H4 (cell line): ENCODE measurements at regions not wholly inside any gene's neighbourhood (a gene's known extent, or its start where the extent isn't known, plus 50 kb on each side); places are given as distances from the start of the nearest gene placed in this dataset.

Experiments
- DNase-seq: peaks from one replicate; pipeline ENCODE4 v3.0.0-alpha.2; 2015; ENCODE audit warnings: low spot score

DNA sequence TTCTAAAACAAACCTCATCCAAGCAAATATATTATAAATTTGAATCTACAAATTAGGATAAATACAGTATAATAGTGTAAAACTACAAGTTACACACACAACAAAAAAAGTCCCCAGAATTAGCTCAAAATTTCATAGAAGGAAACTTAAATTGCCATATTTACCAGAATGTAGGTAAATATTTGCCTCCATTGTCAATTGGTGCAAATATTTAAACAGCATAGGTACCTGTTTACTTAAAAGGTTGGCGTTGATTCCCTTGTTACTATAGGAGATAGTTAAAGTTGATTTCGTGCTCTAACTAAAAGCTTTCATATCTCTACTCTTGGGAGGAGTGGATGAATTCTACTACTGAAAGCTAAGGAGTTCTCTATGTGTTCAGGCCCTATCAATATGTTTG, 111.6 kb upstream of the TENT5A start:
- DNase-seq = no peak

DNA sequence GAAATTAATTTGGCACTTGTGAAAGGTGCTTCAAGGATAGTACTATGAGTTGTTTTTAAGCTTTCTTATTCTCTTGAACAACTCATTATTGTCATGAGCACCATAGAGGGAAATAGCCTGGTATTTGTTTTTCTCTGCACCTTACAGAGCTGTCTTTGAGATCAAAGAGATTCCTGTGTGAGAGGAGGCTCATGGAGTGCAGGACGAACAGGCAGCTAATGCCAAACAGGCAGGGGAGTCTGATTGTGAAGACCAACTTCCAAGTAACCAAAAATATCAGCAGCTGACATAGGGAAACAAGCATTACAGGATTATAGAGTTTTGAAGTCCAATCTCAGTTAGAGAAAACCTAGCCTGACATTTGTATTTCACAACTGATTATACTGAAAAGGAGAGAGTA, 110.6 kb upstream of the TENT5A start:
- no peak for DNase-seq

DNA sequence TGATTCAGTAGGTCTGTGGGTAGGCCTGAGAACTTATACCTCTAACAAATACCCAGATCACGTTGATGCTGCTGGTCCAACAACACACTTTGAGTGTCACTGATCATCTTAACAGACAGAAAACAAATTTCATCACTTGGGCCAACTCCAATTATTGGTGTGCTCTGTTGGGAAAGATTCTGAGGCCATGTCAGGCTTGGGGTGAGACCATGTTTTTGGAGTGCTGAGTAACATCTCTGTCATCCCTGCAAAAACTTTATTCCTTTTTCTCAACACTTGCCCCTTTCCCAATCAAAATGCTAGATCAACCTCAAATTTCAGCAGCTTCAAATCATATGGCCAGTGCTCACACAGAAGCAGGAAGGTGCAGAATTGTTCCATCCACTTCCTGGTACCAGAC, 108.8 kb upstream of the TENT5A start:
- no peak for DNase-seq

DNA sequence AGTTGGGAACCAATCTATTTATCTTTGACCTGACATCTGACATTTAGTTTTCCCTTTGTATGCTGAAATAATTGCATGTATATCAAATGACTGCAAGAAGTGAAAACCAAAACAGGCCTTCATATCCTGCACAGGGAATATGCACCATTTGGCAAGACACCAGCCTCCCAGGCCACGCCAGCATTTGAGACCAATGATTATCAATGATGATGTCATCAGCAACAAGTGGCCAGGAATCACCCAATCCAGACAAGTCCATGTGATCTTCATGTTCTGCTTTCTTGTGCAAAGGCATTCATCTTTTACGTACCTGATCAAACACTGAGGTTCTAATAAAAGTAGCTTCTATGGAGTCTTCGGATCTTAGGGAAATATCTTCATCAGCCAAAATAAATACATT, 107.4 kb upstream of the TENT5A start:
- DNase-seq = no peak

DNA sequence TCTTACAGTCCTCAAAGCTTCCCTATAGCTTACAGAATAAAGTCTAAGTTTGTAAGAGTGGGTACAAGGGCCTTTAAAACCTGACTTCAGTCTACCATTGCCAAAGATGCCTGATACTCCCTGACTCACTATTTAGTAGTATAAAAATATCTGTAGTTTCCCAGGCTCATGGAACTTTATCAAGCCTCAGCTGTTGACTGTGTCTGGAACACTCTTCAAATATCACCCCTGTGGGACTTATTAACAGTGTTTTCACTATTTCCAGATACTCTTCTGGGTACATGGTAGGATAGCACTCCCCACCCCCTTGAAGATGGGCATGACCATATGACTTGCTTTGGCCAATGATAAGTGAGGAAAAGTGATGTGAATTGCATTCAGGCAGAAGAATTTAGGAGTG, 105.3 kb upstream of the TENT5A start:
- no peak for DNase-seq

DNA sequence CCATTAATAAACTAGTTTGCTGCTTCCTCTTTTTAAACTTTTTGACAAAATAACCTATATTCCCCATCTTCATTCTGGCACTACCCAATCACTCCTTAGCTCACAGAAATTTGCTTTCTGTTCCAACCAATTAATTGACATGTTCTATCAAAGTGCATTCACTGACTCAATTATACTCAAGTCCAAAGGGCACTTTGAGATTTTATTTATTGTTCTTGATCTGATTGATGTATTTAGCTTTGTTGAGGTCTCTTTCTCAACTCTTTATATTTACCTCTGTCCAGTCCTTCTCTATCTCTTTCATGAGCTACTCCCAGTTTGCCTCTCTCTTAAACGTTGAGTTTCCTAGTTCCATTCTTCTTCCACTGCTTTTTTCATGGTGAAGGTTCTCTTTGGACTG, 104.4 kb upstream of the TENT5A start:
- DNase-seq = no peak

DNA sequence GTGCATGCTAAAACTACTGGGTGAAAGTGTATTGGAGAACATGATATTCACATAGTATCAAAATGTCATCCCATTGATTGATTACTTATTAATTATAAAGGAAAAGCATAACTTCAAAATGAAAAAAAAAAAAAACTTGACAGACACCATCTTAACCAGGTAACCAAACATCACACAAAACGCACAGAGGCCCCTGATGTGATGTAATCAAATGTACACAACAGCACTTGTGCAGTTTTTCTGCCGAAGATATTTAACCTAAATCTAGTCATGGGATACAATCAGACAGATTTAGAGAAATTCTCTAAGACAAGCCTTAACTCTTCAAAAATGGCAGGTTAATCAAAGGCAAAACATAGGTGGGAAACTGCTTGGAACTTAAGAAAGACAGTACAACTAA, 102.0 kb upstream of the TENT5A start:
- DNase-seq = no peak

DNA sequence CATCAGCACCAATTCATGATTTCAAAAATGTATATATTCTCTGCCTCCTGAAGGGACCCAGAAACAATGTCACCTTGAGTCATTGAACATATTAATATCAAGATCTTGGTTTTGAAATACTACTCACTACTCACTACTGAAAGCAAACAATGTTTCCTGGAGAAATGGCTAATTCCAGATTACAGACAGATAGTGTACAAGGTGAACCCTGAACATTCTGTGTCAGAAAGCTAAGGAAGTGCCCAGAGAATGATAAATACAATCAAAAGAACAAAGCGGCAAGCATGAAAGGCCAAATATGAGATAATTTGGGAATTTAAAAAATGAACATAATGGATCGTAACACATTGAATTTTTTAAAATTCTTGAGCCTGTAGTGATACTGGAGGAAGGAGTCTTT, 101.5 kb upstream of the TENT5A start:
- no peak for DNase-seq

DNA sequence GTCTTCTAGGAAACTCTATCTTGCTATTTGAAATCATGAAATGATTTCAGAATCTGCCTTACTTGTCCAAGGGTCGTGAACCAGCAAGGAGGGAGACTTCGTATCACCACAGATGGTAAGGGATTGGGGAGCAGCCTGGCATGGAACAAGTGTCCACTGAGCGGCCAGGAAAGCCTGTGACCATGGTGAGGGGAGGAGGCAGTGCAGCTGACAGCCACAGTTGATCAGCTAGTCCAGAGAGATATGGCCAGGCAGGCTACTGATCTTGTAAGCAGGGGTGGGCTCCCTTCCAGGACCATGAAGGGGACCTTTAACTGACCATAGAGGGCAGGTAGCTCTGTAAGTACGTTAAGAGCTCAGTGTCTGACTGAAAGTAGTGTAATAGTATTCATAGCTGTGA, 96.8 kb upstream of the TENT5A start:
- DNase-seq = no peak

DNA sequence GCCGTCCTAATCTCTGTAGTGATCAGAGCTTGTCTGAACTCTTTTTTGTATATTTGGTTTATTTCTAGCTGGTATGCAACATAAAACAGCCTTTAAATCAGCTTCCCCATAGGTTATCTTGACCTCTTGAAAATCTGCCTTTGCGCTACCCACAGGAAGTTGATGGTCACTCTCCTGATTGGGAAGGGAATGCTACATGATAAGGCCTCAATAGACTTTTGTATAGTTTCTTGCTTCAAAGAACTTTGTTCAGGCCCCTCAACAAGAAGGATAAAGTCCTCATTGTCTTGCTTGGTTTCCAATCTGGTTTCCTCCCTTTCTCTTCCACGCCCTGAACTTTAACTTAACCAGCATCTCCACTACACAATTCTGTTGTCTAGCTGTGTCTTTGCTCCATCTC, 95.4 kb upstream of the TENT5A start:
- no peak for DNase-seq

DNA sequence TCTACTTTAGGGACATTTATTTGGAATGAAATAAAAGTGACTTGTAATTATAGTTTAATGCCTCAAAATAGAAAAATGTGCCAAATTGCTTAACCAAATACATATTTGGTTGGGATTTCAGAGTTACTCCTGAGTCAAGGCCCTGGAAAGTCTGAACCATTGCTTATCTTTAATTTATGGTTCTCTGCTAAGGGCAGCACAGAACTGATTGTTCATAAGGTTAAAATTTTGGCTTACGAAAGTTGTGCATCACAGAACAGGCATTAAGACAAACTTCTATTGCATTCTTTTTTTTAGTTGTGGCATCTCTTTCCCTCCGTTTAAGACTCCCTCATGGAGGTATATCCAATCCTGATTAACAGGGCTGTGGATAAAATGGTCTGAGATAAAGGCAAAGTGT, 92.2 kb upstream of the TENT5A start:
- DNase-seq = no peak

DNA sequence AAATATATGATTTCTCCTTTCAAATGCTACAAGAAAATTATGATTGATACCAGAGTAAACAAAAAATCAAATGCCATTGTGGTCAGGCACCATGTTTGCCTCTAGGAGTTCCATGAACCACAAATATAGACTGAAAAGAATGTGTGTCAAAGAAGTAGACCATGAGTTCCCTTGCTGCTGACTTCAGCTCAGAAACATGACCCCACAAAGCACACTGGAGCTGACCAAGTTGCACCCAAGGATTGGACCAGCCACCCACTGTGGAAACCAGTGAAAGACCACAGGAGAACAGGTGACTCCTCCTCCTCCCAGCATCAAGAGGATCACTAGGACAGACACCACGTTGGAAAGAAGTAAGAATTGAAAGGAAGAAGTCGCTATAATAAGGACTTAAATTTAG, 90.8 kb upstream of the TENT5A start:
- DNase-seq = no peak

DNA sequence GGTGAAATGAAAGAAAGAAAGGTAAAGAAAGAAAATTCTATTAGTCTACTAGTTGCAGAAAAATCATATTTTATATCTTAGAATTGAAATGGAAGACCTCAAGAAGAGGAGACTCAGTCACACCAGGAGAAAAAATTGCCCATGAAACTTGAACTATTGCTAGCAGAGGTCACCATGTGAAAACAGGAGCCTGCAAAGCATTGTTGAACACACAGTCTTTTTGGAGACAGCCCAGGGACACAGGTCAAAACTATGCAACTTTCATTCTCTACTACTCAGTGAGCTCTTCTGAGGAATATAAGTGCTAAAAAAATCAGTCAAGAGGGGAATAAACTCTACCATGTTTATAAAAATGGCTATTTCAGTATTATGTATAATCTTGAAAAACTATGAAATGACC, 89.8 kb upstream of the TENT5A start:
- DNase-seq = no peak

DNA sequence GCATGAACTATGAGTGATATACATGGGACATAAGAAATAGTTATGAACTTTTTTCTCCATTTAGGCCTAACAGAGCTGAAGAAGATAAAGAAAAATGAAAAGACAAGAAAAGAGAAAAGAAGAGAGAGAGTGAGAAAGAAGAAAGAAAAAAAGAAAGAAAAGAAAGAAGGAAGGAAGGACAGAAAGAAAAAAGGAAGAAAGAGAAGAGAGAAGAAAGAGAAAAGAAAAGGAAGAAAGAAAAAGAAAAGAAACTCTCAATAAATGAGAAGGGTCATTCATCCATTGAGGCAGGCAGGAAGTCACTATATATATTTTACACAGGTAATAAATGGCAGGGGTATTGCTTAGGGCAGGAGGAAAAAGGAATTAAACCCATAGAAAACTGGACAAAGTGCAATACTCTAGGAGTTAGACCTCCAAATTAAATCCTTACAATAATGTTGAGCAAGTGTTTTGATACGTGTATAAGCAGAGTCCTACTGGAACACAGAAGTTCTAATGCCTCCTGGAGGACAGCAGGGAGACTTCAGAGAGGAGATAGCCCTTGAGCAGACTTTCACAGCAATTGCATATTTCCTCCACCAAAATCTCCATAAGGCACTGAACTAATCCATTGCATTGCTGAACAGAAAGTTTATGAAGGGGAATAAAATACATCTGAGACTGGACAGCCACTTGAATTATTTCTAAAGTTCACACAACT, 86.4 kb upstream of the TENT5A start:
- no peak for DNase-seq

DNA sequence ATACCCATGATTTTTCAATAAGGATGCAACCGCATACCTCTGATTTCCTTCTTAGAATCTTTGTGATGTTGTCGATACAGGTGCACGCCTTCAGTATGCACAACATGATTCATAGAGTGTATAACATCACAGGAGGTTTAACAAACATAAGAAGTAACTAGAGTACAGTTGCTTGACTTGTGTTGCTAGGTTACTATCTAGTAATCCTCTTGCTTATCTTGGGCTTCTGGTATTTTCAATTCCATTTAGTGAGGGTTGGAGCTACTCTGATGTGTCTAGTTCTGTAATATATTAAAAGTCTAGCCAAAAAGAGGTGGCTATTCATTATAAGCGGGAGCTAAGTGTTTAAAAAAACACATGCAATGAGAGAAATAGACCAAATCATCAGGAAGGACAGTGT, 85.5 kb upstream of the TENT5A start:
- DNase-seq = no peak

DNA sequence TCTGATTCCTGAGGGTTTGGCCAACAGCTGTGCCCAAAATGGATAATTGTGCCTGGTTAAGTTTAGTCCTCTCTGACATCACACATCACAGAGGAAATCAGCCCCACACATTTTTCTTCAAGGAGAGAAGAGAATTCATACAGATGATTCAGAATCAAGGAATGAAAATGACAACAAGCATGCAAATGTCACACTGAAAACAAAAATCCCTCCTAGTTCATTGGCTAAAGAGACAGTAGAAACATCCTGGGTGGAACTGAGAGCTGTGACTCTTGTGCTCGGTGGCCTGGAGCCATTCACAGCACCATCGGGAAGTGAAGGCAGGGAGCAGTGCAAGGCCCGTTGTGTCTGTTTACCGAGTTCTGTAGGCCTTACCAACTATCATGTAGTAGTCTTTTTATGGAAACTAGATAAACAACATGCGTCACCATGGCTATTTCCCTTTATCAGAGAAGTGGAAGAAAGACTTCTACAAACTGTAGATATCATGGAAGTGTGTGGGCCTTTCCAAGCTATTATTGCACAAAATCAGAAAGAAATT, 81.7 kb upstream of the TENT5A start:
- DNase-seq = peak; percentile 5

DNA sequence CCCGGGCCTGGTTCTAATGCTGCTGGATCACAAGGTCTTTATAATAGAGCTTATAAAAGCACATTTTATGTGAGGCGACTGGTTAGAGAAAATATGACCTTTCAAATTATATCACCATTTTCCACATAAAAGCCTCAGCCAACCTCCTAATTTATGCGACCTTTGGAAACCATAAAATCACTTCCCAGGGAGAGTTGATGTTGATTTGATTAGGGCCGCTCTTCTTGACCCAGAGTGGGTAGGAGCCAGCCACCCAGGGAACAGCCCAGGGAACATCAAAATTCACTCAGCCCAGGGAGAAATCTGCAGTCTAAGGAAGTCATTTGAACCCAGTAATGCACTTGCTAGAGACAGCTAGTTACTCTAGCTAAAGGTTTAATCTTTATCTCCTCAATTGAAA, 79.8 kb upstream of the TENT5A start:
- DNase-seq = no peak

DNA sequence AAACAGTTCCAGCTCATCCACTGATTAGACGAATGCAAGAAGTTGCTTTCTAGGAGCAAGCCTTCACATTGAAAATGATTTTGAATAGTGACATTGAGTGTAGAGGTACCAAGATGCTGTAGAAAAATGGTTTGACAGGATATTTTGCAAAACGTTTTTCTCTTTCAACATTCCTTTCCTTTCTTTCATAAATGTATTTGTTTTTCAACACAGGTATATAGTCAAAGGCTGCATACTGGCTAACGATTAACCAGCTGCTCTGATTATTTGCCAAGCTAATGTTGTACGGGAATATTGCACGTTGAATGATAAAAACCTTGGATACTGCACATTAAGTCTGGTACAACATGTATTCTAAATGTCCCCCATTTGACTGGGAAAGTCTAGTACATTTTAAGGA, 78.8 kb upstream of the TENT5A start:
- no peak for DNase-seq

DNA sequence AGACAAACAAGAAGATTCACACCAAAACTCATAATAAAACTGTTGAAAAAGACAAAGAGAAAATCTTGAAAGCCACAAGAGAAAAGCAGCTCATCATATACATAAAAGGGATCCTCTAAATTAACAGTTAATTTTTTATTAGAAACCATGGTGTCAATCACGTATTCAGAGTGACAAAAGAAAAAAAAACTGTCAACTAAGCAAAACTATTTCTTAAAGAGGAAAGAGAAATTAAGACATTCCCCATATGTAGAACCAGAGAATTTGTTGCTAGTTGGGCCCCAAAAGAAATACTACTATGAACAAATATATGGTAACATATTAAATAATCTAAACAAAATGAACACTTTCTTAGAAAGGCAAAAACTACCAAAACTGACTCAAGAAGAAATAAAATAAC, 74.3 kb upstream of the TENT5A start:
- DNase-seq = no peak

DNA sequence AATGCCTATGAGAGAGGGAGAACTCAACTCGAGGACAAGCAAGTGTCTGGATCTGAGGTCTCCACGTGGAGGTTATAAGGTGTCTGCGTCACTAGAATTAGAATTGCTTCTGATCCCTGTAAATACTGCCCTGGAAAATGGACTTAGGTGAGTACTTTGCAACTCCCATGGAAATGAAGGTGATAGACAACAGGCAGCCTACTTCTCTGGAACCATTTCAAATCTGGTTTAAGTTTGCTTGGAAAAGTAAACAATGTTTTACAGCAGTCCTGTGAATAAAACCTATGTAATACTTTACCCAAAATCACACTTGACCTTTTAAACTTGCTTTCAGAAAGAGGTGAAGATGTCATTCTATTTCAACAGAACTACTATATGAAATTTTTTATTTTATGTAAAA, 70.1 kb upstream of the TENT5A start:
- DNase-seq = no peak

DNA sequence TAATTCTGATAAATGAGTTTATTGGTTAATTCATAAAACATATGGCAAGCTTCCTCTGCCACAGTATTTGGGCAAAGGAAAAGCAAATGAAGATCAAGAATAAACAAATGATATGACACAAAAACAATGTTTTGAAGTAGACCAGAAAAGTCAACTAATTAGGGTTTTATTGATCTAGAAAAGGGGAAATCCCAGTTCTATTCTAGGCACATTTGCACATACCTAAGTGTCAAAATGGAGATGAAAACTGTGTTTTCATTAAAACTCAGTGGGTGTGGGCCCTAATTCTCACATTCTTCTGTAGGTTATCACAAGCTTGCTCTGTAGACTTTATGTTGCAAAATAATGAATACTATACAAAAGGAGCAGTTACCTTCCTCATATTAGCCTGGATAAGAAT, 69.0 kb upstream of the TENT5A start:
- DNase-seq = no peak

DNA sequence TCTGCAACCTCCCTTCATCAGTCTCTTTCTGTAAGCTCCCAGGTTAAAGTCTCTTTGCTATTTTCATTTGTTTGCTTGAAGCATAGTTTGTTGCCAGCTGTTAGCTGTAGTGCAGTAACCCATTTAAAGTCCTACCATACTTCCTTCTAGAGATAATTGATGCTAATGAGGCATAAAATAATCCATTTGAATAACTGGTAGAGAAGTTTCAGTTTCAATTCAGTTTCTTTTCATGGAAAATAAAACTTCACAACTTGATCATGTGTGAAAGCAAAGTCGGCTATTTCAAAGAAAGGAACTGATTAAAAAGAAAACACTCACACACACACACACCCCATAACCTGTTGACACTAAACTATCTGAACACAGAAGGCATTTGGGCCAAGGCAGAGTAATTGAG, 68.5 kb upstream of the TENT5A start:
- DNase-seq = no peak

DNA sequence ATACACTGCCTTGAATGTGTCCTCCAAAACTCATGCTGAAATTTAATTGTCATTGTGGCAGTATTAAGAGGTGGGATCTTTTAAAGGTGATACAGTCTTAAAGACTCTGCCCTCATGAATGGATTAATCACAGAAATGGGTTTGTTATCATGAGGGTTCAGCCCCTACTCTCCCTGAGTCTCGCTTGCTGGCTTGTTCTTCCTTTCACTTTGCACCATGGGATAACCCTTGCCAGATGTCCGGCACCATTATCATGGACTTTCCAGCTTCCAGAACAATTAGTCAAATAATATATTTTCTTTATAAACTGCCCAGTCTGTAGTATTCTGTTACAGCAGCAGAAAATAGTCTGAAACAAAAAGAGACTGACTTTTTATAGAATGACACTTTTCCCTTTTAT, 67.9 kb upstream of the TENT5A start:
- no peak for DNase-seq

DNA sequence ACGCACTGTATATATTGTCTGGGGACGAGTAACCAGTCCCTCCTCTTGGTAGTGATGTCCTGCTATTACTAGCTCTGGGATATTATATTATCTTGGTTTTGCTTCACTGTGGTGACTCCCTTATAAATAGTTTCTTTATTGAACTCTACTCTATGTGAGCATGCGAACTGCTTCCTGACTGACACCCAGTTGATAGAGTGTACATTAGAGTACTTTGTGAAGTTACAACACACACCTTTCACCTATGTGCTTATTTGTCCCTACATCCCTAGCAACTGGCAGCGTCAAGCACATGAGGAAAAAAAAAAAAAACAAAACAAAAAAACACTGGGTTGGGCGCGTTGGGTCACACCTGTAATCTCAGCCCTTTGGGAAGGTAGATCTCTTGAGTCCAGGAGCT, 67.3 kb upstream of the TENT5A start:
- DNase-seq = no peak
